PC-9 (cell line): ENCODE measurements at regions not wholly inside any gene's neighbourhood (a gene's known extent, or its start where the extent isn't known, plus 50 kb on each side); places are given as distances from the start of the nearest gene placed in this dataset.

Source experiments
- BruUV-seq: library from RNA; stranded (reverse); fragments of 400-500 nt; replicated peaks from 2 replicates; lab custom pipeline; 2021; lab: Mats Ljungman, UMichigan
- CTCF ChIA-PET: fragments of 300-600 bp; sonication (Branson Sonifier 250); formaldehyde crosslinking; loops from one replicate; lab custom pipeline; 2022; ENCODE audit warnings: antibody characterized with exemption; lab: Charles Lee
- POLR2A ChIA-PET: fragments of 300-600 bp; sonication (Branson Sonifier 250); formaldehyde crosslinking; loops from one replicate; lab custom pipeline; 2022; ENCODE audit warnings: antibody characterized with exemption; ENCODE audit not compliant: unreplicated experiment; lab: Charles Lee
- DNase-seq, 2 experiments: peaks; one replicate each; pipeline versions ENCODE4 v3.0.0 to v3.0.0-alpha.2; 2015 to 2022; ENCODE audit warnings: mixed read lengths in 1 of 2
- H2AFZ ChIP-seq: fragments of 200-600 bp; sonication (generic); 2 replicates; pipeline ENCODE4 v1.8.1; 2017; ENCODE audit warnings: antibody characterized with exemption
- H3F3A ChIP-seq: fragments of 200-600 bp; sonication (generic); 2 replicates; pipeline ENCODE4 v1.8.1; 2017; ENCODE audit warnings: antibody characterized with exemption, mild to moderate bottlenecking, low read depth; ENCODE audit not compliant: insufficient read depth
- H3K27ac ChIP-seq: fragments of 200-600 bp; sonication (generic); 2 replicates; pipeline ENCODE4 v1.6.1; 2016; ENCODE audit warnings: mixed run types
- H3K27me3 ChIP-seq: fragments of 200-600 bp; sonication (generic); 2 replicates; pipeline ENCODE4 v1.6.1; 2016; ENCODE audit warnings: low read depth, mixed run types; ENCODE audit not compliant: insufficient read depth
- H3K36me3 ChIP-seq: fragments of 200-600 bp; sonication (generic); 2 replicates; pipeline ENCODE4 v1.6.1; 2016; ENCODE audit warnings: low read depth, mixed run types
- H3K4me1 ChIP-seq: fragments of 200-600 bp; sonication (generic); replicated peaks from 2 replicates; pipeline ENCODE4 v1.6.1; 2016; ENCODE audit warnings: mixed run types; ENCODE audit not compliant: insufficient read depth
- H3K4me2 ChIP-seq: fragments of 200-600 bp; sonication (generic); 2 replicates; pipeline ENCODE4 v1.6.1; 2017; ENCODE audit warnings: mixed run types
- H3K4me3 ChIP-seq: fragments of 200-600 bp; sonication (generic); 2 replicates; pipeline ENCODE4 v1.6.1; 2016; ENCODE audit warnings: mixed run types
- H3K79me2 ChIP-seq: fragments of 200-600 bp; sonication (generic); 2 replicates; pipeline ENCODE4 v1.6.1; 2017; ENCODE audit warnings: low read depth, mixed run types
- H3K9me2 ChIP-seq: fragments of 200-600 bp; sonication (generic); 2 replicates; pipeline ENCODE4 v1.8.1; 2017; ENCODE audit warnings: mild to moderate bottlenecking; ENCODE audit not compliant: insufficient read depth
- H3K9me3 ChIP-seq: fragments of 200-600 bp; sonication (generic); 2 replicates; pipeline ENCODE4 v1.8.1; 2016; ENCODE audit warnings: low read depth; ENCODE audit not compliant: insufficient read depth
- H4K20me1 ChIP-seq: fragments of 200-600 bp; sonication (generic); 2 replicates; pipeline ENCODE4 v1.8.1; 2017; ENCODE audit not compliant: insufficient read depth
- EZH2 ChIP-seq: fragments of 200-600 bp; sonication (generic); IDR thresholded peaks from 2 replicates; pipeline ENCODE4 v1.8.0; 2017; ENCODE audit warnings: antibody characterized with exemption, low read depth
- intact Hi-C: fragments of 100-400 bp; cut with micrococcal nuclease; formaldehyde crosslinking; loops from one replicate; pipeline ENCODE4 v1.10.0; 2022; ENCODE audit not compliant: unreplicated experiment
- TF ChIP-seq, protein P1 (sequence below): fragments of 200-600 bp; sonication (generic); conservative IDR thresholded peaks from 2 replicates; pipeline ENCODE4 v1.6.1; 2017; ENCODE audit warnings: mixed run types, antibody characterized with exemption, mild to moderate bottlenecking, moderate library complexity

DNA sequence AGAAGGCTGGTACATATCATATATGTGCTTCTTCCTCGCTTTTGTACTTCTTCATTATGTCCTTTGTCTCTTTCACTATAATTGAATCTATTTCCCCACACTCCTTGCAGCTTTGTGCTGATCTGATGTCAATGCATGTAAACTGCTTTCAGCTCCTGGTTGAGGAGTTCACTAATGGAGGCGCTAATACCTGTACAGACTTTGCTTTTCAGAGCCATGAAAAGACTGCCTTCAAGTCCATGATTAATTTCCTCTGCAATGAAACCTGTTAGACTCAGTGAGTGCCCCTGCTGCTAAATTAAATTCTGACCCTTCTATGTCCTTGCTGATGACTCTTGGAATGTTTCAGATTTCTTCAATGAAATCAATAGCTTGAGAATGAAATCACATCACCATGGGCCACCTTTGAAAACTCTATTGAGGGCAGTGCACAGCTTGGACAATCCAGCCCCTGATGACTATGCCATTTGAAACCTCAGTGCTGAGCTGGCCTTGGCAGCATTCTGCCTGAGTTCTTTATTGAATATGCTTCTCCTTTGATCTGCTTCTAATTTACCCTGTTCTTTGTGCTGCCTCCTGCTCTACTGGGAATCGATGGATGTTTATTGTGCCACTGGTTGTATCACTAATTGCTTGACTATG is 358.2 kb upstream of the DMAC1 start:
- H3K27me3 ChIP-seq, result no peaks in the 10 kb centered on the region
- CTCF ChIA-PET, result no interaction called here
- no peaks in the 10 kb centered on the region for H3K4me1 ChIP-seq
- POLR2A ChIA-PET, result no interaction called here
- no peak for TF ChIP-seq EZH2
- TF ChIP-seq, protein P1, sequence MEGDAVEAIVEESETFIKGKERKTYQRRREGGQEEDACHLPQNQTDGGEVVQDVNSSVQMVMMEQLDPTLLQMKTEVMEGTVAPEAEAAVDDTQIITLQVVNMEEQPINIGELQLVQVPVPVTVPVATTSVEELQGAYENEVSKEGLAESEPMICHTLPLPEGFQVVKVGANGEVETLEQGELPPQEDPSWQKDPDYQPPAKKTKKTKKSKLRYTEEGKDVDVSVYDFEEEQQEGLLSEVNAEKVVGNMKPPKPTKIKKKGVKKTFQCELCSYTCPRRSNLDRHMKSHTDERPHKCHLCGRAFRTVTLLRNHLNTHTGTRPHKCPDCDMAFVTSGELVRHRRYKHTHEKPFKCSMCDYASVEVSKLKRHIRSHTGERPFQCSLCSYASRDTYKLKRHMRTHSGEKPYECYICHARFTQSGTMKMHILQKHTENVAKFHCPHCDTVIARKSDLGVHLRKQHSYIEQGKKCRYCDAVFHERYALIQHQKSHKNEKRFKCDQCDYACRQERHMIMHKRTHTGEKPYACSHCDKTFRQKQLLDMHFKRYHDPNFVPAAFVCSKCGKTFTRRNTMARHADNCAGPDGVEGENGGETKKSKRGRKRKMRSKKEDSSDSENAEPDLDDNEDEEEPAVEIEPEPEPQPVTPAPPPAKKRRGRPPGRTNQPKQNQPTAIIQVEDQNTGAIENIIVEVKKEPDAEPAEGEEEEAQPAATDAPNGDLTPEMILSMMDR, result no peak
- H2AFZ ChIP-seq, result no peak overlapping the region
- no peak for DNase-seq
- no peaks in the 10 kb centered on the region for H3K9me2 ChIP-seq
- H3K27ac ChIP-seq, result no peak overlapping the region
- H3K4me3 ChIP-seq, result no peak overlapping the region
- H3K79me2 ChIP-seq, result no peaks in the 10 kb centered on the region
- H4K20me1 ChIP-seq, result no peaks in the 10 kb centered on the region
- no TSS peak for BruUV-seq
- intact Hi-C loops, result no loop called here
- H3K36me3 ChIP-seq, result no peaks in the 10 kb centered on the region
- no peaks in the 10 kb centered on the region for H3K9me3 ChIP-seq
- H3F3A ChIP-seq, result no peaks in the 10 kb centered on the region
- H3K4me2 ChIP-seq, result no peak overlapping the region

DNA sequence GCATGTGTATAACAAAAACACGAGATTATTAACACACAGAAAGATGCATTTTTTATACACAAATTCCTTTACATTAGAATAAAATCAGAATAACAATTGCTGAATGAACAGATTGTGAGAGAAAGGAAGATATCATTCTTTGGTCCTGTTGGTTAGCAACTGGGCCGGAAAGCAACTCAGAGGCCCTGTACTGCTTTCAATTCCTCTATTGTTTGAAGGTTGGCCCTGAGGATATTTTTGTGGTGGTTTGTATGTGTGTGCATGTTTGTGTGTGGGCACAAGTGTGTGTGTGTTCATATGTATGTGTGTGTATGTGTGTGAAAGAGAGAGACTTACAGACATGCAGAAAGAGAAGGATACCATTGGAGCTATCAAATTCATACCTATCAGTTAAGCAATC is 356.8 kb upstream of the DMAC1 start:
- H3K27ac ChIP-seq, result no peak overlapping the region
- H3K9me3 ChIP-seq, result no peaks in the 10 kb centered on the region
- no peaks in the 10 kb centered on the region for H3K9me2 ChIP-seq
- intact Hi-C loops, result no loop called here
- H3F3A ChIP-seq, result no peaks in the 10 kb centered on the region
- DNase-seq, result no peak
- H3K79me2 ChIP-seq, result no peaks in the 10 kb centered on the region
- no peaks in the 10 kb centered on the region for H3K36me3 ChIP-seq
- H4K20me1 ChIP-seq, result no peaks in the 10 kb centered on the region
- H3K4me1 ChIP-seq, result no peaks in the 10 kb centered on the region
- ChIA-PET CTCF (no interaction called here), POLR2A (no interaction called here)
- no peaks in the 10 kb centered on the region for H3K27me3 ChIP-seq
- BruUV-seq, result no TSS peak
- no peak overlapping the region for H3K4me3 ChIP-seq
- H2AFZ ChIP-seq, result no peak overlapping the region
- TF ChIP-seq EZH2, result no peak
- TF ChIP-seq, protein P1, result no peak
- no peak overlapping the region for H3K4me2 ChIP-seq

DNA sequence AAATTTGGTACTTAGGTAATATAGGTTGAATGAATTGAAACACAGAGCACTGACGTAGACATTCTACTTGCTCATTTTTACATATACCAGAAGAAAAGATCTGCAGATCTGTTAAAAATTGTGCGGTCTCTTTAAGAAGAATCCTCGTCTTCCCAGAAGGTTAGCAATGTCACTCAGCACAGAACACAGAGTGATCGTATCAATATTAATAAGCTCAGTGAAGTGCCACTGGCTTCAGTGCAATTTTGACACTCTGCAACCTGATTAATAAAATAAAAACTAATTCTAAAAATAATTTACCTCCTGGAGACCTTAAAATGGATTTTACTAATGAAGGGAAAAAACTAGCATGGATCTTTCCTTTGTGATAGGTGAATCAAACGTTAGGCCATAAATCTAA is 356.1 kb upstream of the DMAC1 start:
- no peaks in the 10 kb centered on the region for H3K79me2 ChIP-seq
- no peaks in the 10 kb centered on the region for H3K9me2 ChIP-seq
- H4K20me1 ChIP-seq, result no peaks in the 10 kb centered on the region
- H3K4me1 ChIP-seq, result no peaks in the 10 kb centered on the region
- no peaks in the 10 kb centered on the region for H3F3A ChIP-seq
- H2AFZ ChIP-seq, result no peak overlapping the region
- POLR2A ChIA-PET, result no interaction called here
- TF ChIP-seq, protein P1, result no peak
- TF ChIP-seq EZH2, result no peak
- CTCF ChIA-PET, result no interaction called here
- no peaks in the 10 kb centered on the region for H3K9me3 ChIP-seq
- BruUV-seq, result no TSS peak
- H3K36me3 ChIP-seq, result no peaks in the 10 kb centered on the region
- no peak for DNase-seq
- intact Hi-C loops, result no loop called here
- no peak overlapping the region for H3K27ac ChIP-seq
- H3K27me3 ChIP-seq, result no peaks in the 10 kb centered on the region
- no peak overlapping the region for H3K4me2 ChIP-seq
- H3K4me3 ChIP-seq, result no peak overlapping the region
